ENCODE measurements at regions not wholly inside any gene's neighbourhood (a gene's known extent, or its start where the extent isn't known, plus 50 kb on each side); places are given as distances from the start of the nearest gene placed in this dataset.

DNA sequence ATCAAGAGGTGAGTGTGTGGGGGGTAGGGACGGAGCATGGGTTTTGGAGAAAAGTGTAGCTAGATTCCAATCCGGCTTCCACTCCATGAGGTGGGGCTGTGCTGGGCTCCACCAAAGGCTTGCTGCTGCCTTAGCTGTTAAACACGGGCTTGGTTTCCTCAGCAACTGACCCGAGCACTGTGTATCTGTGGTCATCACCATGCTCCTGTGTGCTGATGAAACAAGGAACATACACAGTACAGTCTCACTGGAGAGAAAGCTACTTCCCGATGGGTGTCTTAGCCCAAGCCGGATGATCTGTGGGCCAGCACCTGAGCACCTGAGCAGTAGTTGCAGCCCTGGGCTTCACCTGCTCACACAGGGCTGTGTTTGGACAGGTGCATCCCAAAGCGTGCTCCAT lies 52.9 kb upstream of the VRK1 start:
- TF ChIP-seq, protein P1, sequence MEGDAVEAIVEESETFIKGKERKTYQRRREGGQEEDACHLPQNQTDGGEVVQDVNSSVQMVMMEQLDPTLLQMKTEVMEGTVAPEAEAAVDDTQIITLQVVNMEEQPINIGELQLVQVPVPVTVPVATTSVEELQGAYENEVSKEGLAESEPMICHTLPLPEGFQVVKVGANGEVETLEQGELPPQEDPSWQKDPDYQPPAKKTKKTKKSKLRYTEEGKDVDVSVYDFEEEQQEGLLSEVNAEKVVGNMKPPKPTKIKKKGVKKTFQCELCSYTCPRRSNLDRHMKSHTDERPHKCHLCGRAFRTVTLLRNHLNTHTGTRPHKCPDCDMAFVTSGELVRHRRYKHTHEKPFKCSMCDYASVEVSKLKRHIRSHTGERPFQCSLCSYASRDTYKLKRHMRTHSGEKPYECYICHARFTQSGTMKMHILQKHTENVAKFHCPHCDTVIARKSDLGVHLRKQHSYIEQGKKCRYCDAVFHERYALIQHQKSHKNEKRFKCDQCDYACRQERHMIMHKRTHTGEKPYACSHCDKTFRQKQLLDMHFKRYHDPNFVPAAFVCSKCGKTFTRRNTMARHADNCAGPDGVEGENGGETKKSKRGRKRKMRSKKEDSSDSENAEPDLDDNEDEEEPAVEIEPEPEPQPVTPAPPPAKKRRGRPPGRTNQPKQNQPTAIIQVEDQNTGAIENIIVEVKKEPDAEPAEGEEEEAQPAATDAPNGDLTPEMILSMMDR (conservative IDR thresholded peaks at IDR 0.05; ENCODE audit: low read depth, low read length) = no peak
- DNase-seq (ENCODE audit: low read depth) = no peak
- H3K4me3 ChIP-seq (ENCODE audit: low read depth, low read length) = no peak overlapping the region

- no peak for DNase-seq (ENCODE audit: low read depth)
- TF ChIP-seq, protein P1 (conservative IDR thresholded peaks at IDR 0.05; ENCODE audit: low read depth, low read length) = no peak
- no peak overlapping the region for H3K4me3 ChIP-seq (ENCODE audit: low read depth, low read length)
These were observed 51.6 kb upstream of the VRK1 start for GRCh38 chr14:96745500-96746051.

DNA sequence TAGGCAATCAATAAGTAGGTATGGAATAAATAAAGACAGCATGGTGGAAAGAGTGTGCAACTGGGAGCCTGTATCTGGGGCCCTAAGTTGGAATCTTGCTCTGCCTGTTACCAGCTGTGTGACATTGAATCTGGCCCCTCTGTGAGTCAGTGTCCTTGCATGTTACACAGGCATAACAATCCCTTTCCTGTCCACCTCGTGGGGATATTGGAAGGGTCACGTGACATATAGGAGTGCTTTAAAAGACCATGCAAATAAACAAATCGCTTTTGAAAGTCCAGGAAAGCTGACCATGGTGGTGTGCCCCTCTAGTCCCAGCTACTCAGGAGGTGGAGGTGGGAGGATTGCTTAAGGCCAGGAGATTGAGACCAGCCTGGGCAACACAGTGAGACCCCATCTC lies 51.1 kb upstream of the VRK1 start:
- DNase-seq (ENCODE audit: low read depth) = no peak
- TF ChIP-seq, protein P1 (conservative IDR thresholded peaks at IDR 0.05; ENCODE audit: low read depth, low read length) = no peak
- H3K4me3 ChIP-seq (ENCODE audit: low read depth, low read length) = no peak overlapping the region

DNA sequence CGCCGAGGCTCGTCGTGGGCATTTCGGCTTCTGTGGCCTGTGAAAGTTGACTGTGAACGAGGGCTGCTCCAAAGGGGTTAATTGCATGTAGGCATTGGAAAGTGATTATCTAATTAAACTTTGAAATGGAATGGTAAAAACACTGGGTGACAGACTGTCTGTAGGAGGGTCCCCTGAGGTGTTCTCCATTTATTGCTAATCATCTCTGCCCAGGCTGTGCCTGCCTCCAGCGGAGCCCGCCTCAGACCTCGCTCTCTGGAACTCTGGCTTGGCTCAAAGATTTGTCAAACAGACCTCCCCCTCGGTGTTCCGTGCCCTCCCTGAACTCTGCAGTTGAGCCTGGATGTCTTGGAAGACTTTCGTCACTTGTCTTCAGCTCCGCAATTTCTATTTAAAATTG lies 50.2 kb upstream of the VRK1 start:
- no peak overlapping the region for H3K4me3 ChIP-seq (ENCODE audit: low read depth, low read length)
- TF ChIP-seq, protein P1 (conservative IDR thresholded peaks at IDR 0.05; ENCODE audit: low read depth, low read length) = no peak
- no peak for DNase-seq (ENCODE audit: low read depth)
